Liver (tissue), 3 donors: ENCODE measurements at regions not wholly inside any gene's neighbourhood (a gene's known extent, or its start where the extent isn't known, plus 50 kb on each side); places are given as distances from the start of the nearest gene placed in this dataset.

Experiments
- ATF3 ChIP-seq: IDR thresholded peaks from 2 replicates; pipeline ENCODE4 v1.6.1; 2016; ENCODE audit warnings: antibody characterized with exemption
- CTCF ChIP-seq: fragments of 150-350 bp; IDR thresholded peaks from 2 replicates; pipeline ENCODE4 v1.5.1; 2017; ENCODE audit warnings: improper control_type of control experiment, low read depth, low read length; ENCODE audit not compliant: missing input control
- GABPA ChIP-seq, 2 donors: IDR thresholded peaks in 1 of 2; conservative IDR thresholded peaks in 1 of 2; 2 replicates each; pipeline ENCODE4 v1.6.1; 2016; ENCODE audit warnings: antibody characterized with exemption in 2 of 2, mild to moderate bottlenecking in 1 of 2, moderate library complexity in 1 of 2
- JUND ChIP-seq, 2 donors: IDR thresholded peaks; 2 replicates each; pipeline ENCODE4 v1.6.1; 2016; ENCODE audit warnings: antibody characterized with exemption in 2 of 2
- RAD21 ChIP-seq, 2 donors: IDR thresholded peaks; 2 replicates each; pipeline ENCODE4 v1.6.1; 2016; ENCODE audit warnings: antibody characterized with exemption in 2 of 2, mild to moderate bottlenecking in 2 of 2
- SP1 ChIP-seq: IDR thresholded peaks from 2 replicates; pipeline ENCODE4 v1.6.1; 2018; ENCODE audit warnings: antibody characterized with exemption, mild to moderate bottlenecking
- donor health status: healthy.
- donor health status: healthy.

DNA sequence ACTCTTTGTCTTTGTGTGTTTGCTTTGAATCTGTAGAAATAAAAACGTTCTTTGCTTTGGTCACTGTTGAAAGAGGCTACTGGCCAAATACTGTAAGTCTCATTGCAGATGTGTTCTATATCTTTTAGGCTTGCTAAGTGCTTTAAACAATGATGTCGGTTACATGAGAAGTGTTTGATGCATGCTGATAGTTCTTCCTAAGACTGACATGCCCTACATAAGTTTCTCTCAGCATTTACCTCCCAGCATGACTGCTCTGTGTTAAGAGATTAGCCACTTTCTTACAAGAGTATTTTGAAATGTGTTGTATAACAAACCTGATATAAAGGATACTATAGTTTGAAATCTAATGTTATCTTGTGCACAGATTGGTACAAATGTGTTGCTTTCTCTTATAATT lies 1088.7 kb downstream of the NSUN3 start:
- TF ChIP-seq CTCF (no peak), SP1 (no peak), JUND (IDR thresholded peaks at IDR 0.05) (no peak), ATF3 (no peak), GABPA (IDR thresholded peaks at IDR 0.05 in 1 of 2, conservative IDR thresholded peaks at IDR 0.05 in 1 of 2) (no peak), RAD21 (IDR thresholded peaks at IDR 0.05) (no peak)
